ENCODE measurements at regions not wholly inside any gene's neighbourhood (a gene's known extent, or its start where the extent isn't known, plus 50 kb on each side); places are given as distances from the start of the nearest gene placed in this dataset.
"Not testable (repeated sequence)": the region's sequence is repeated elsewhere in the genome, so short reads cannot be mapped to it uniquely, and the experiment has no call there.

DNA sequence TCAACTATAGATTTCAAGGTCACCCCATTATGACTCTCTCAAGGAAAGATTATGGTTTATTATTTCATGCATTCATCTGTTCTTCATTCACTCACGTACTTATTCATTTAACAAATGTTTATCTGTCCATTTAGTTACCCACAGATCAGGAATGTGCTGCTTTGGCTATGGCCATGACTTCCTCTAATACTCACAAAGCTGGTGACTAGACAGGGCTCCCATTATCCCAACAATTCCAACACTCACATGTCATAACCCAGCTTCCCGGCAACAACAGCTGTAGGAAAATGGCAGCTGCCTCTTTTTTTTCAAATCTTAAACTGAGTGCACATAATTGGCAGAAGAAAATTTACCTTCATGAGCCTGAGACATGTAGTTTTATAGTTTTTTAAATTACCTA lies 190.8 kb upstream of the CCDC196 start:
- no peak for DNase-seq

DNA sequence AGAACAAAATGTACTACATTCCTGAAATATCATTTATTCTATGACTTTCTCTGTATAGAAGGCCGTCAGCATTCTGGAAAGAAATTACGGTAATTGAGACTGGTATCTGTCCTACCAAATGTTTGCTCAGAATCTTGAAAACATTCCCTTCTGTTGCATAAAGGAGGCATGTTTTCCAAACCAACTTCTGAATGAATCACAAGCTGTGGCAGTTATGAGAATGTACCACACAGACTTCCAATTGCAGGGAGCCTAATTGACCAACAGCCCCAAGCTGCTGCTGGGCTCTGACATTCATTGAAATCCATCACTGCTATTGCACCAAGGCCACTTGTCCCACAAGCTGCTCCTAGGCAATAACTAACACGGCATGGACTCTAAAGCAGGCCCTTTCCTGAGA lies 185.3 kb upstream of the CCDC196 start:
- no peak for DNase-seq

DNA sequence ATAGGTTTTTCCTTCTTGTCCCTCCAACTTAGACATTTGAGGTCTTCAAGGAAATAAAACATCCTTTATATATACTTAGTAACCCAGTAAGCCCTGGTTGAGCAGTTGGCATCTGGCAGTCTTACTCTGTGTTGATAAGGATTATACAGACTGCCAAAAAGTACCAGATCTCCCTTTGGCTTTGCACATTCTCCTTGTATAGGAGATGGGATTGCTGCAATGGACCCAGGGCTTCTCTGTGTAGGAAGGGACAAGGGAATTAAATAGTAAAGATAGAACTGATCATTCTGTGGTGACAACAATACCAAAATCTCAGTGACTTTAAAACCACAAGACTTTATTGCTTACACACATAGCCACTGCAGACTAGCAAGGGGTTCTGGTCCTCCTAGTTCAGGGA lies 180.1 kb upstream of the CCDC196 start:
- DNase-seq, result no peak

DNA sequence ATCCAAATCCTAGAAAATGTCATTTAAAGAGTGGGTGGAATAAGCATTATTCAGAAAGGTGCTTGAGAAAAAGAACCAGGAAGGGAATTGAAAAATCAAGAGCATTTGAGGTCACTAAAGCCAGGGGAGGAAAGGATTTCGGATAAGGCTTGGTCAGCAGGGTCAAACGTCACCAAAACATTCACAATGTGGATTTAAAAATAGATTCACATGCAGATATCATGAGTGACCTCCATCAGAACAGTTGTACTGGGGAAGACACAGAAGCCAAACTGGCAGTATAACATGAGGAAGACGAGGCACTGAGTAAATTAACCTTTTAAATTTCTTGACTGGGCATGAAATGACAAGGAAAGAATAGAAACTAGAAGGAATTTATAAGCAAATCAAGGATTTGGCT lies 175.1 kb upstream of the CCDC196 start:
- DNase-seq, result no peak

DNA sequence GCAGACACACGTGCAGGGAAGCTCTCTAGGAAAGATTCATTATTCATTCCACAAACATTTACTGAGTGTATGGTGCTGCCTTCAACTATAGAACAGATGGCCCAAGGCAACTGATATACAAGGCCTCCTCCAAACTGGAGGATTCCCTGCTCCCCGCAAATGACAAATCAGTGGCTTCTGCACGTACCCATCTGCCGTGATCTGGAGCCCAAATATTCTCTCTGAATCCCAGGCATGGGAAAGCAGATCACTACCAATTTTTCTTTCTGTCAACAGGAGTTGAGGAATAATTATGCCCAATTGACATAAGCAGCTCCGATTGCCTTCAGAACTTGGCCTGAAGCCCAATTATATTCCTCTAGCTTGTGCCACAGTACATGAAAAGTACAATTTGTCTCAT lies 174.2 kb upstream of the CCDC196 start:
- no peak for DNase-seq

DNA sequence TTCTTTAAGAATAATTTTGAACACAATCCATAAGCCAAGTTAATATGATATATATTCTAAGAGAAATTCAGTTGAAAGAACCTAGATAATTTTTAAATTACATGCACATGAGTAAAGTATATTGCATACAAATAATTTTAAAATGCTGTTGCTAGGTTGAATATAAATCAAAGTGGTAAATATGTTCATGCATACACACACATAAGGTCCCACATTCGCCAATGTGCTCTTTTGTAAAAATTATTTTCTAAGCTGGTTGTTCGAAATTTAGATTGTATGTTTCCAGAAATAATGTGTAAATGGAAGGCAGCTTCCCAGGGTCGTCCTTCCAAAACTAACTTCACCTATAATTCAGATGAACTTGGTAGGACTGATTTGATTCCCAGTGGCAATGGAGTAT lies 173.7 kb upstream of the CCDC196 start:
- DNase-seq, result no peak

DNA sequence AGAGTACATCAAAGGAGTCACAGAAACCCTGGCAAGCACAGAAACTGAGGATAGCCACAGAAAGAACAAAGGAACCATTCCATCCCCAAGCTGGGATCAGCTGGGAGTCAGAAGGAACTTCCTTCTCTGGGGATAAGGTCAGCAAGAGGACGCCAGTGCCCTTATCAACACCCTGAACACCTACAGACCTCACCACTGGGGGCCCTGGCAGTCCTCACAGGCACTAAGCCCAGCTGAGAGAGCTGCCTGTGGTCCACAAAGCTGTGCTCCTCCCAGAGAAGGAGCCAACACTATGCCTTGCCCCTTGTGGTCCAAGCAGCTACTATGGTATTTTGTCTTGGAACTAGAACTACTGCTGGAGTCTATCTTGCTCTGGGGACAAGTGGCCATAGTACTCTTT lies 171.1 kb upstream of the CCDC196 start:
- DNase-seq, result no peak

DNA sequence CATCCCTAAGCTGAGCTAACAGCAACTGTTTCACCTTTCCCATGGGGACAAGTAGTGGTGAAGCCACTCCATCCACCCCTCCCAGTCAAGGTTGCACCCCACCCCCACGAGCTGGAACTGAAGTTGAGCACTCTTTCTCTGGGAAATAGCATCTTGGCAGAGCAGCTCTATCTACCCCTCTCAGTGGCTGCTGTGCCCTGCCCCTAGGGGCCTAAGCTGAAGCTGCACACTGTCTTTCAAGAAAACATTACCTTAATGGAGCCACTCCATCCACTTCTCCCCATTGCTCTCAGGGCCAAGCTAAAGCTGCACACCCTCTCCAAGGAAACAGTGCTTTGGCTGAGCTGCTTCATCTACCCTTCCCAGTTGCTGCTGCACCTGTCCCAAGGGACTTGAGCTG lies 170.6 kb upstream of the CCDC196 start:
- DNase-seq, result no peak

DNA sequence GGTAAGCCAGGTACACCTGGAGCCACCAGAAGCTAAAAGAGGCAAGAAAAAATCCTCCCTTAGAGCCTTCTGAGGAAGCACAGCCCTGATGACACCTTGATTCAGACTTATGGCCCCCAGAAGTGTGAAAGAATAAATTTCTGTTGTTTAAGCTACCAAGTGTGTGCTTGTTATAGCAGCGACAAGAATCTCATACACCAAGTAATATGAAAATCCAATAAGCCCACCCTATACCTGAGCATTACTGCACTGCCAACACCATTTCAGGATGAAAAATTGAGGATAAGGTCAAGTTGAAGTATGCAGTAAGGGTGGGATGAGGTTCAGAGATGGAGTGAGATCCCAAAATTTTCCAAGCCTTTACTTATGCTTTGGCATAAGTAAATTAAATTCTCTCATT lies 163.6 kb upstream of the CCDC196 start:
- no peak for DNase-seq

DNA sequence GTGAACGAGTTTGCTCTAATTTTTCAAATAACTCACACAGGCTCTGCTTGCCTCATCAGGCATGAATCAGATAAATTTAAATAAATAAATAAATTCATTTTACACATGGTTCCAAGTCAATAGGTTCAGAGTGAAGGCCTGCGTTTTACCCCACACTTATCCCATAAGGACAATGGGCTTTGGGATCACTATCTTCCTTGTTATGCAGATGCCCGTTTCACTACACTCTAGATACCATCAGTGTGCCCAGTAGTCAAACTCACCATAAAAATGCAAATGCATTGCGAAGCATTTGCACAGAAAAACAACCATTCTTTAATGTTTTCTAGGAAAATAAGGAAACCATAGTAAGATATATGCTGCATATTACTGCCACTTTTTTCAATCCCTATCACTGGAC lies 155.9 kb upstream of the CCDC196 start:
- DNase-seq, result no peak

DNA sequence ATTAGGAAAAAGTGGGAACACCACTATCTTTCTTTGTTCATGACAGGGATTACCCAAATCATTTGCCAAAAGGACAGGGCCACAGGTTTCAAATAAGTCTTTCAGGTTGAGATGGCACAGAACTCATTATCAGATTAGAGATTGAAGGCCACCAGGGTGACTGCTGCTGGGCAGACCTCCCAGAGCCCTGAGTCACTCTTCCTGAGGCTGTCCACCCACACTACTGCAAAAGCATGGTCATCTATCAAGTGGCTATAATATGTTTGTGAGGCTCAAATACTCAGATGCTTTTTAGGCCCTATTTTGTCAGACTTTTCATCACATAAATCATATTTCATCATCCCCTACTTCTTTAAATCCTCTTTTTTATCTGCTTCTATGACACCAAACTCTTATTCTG lies 155.3 kb upstream of the CCDC196 start:
- DNase-seq, result no peak

DNA sequence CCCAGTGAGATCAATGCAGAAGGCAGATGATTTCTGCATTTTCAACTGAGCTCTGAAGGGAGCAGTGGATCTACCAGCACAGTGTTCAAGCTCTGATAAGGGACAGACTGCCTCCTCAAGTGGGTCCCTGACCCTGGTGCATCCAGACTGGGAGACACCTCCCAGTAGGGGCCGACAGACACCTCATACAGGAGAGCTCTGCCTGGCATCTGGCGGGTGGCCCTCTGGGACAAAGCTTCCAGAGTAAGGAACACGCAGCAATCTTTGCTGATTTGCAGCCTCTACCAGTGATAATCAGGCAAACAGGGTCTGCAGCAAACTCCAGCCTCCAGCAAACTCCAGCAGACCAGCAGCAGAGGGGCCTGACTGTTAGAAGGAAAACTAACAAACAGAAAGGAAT lies 152.9 kb upstream of the CCDC196 start:
- not testable (repeated sequence) for DNase-seq

DNA sequence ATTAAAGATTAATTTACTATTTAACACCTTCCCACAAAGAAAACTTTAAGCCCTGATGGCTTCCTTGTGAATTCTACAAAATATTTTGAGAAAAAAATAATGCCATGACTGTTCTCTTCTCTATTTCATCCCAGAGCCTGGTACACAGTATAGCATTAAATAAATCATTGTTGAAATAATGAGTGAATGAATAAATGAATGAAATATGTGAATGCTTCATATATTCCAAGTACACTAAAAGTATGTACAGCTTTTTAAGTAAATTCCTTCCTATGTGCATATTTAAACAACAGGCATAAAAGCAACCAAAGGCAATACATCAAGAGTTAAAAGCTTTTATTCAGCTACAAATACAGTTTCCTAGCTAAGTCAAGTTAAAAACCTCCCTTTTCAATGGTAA lies 144.9 kb upstream of the CCDC196 start:
- no peak for DNase-seq

DNA sequence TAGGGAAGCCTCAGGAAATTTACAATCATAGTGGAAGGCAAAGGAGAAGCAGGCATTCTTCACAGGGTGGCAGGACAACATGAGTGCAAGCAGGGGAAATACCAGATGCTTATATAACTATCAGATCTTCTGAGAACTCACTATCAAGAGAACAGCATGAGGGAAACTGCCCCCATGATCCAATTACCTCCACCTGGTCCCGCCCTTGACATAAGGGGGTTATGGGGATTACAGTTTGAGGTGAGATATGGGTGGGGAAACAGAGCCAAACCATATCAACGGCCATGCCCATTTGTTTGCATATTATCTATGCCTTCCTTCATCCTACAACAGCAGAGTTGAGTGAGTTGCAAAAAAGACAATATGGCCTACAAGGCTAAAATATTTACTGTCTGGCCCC lies 140.2 kb upstream of the CCDC196 start:
- DNase-seq, result no peak

DNA sequence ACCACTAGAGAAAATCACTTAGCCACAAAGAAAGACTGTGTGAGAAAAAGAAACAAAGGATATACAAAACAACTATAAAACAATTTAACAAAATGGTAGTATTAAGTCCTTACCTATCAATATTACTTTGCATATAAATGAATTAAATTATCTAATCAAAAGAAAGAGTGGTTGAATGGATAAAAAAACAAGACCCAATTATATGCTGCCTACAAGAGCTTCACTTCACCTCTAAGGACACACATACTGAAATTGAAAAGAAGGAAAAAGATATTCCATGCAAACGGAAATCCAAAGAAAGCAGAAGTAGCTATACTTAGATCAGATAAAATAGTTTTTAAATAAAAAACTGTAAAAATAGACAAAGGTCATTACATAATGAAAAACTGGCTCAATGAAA lies 134.9 kb upstream of the CCDC196 start:
- DNase-seq, result no peak

DNA sequence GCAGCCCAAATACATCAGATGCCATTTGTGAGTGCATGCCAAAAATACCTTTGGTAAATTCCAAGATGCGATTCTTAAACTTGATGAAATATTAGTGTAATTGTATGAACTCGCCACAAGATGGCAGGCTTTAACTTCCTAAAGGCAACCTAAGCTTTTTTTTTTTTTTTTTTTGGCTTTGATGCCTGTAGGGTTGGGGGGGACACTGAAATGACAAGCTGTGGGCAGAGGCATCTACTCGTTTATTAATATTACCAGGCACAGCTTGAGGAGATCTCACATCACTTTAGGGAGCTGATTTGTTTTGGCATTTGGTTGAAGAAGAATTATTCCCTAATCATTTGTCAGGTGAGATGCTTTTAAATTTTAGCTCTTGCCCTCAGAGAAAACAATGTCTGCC lies 126.7 kb upstream of the CCDC196 start:
- DNase-seq, result no peak

DNA sequence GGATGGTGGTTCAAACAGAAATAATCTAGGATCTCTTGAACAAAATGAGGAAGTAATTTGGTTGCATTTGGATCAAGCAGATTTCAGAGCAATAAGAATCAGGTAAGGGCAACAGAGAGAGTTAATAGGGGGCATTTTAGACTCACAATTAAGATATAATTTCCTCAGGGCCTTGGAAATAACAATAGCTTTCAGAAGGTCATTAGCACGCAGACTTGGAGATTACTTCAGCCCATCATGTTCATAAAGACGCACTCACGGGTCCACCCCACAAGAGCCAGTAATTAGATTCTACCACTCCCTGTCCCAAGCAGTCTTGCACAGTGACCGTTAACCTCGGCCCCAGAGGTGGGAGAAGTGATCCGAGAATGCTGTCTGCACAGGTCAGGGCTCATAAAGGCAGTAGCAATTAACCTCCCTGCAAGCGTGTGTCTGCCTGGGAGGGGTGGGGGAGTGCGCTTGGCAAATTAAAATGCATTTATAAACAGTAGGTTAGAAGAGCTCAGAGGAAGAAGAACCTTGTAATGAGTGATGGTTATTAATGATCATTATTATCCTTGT lies 125.7 kb upstream of the CCDC196 start:
- DNase-seq, result no peak

DNA sequence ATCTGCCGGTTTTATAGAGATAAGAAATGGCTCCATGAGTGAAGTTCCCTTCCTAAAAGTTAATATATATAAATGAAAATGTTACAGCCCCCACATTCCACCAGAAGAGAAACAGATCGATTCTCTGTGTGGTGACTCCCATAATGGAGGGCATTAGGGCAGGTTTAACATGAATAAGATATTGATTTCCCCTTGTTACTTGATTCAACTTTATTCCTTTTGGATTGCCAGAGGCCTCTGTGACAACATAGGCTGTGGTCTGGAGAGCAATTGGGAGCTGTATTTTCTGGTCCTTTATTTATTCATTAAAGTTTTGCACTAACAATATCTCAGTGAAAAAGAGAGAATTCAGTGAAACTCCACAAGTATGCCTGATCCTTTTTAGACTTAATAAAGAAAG lies 125.2 kb upstream of the CCDC196 start:
- no peak for DNase-seq

DNA sequence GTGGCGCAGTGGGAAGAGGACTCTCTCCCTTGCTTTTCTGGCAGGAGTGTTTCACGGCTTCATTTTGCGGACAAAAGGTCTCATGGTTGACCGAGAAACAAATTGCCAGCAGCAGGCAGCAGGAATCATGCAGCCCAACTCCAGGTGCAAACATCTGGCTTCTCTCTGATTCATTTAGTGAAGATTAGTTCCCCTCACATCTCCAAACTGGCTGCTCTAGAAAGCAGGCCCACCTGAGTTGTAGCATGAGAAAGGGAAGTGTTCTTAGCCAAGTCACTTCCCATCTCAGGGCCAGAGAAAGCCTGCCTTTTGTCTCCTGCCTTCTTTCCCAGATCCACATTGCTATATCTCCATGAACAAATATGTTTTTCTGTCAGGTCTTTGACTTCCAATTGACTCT lies 120.8 kb upstream of the CCDC196 start:
- DNase-seq, result no peak

DNA sequence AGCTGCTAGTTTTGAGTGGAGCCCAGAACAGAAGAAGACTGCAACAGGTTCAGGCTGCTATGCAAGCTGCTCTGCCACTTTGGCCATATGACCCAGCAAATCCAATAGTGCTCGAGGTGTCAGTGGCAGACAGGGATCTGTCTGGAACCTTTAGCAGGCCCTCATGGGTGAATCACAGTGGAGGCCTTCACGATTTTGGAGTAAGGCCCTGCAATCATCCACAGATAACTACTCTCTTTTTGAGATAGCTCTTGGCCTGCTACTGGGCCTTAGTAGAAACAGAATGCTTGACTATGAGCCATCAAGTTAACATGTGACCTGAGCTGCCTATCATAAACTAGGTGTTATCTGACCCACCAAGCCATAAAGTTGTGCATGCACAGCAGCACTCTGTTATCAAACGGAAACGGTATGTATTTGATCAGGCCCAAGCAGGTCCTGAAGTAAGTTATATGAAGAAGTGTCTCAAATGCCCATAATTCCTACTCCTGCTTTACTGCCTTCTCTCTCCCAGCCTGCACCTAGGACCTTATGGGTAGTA lies 116.9 kb upstream of the CCDC196 start:
- DNase-seq, result no peak

DNA sequence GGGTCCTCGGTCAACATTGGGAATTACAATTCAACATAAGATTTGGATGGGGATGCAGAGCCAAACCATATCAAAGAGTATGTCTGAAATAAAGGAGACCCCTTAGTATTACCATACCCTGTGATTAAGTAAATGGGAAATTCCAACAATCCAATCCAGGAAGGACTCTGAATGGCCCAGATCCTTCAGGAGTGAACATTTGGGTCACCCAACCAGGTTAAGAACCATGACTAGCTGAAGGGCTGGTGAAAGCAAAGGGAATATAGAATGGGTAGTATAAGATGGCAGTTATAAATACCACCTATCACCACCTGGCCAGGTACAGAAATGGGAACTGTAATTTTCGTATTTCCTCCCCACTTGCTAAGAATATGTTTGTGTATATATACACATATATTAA lies 114.4 kb upstream of the CCDC196 start:
- no peak for DNase-seq

DNA sequence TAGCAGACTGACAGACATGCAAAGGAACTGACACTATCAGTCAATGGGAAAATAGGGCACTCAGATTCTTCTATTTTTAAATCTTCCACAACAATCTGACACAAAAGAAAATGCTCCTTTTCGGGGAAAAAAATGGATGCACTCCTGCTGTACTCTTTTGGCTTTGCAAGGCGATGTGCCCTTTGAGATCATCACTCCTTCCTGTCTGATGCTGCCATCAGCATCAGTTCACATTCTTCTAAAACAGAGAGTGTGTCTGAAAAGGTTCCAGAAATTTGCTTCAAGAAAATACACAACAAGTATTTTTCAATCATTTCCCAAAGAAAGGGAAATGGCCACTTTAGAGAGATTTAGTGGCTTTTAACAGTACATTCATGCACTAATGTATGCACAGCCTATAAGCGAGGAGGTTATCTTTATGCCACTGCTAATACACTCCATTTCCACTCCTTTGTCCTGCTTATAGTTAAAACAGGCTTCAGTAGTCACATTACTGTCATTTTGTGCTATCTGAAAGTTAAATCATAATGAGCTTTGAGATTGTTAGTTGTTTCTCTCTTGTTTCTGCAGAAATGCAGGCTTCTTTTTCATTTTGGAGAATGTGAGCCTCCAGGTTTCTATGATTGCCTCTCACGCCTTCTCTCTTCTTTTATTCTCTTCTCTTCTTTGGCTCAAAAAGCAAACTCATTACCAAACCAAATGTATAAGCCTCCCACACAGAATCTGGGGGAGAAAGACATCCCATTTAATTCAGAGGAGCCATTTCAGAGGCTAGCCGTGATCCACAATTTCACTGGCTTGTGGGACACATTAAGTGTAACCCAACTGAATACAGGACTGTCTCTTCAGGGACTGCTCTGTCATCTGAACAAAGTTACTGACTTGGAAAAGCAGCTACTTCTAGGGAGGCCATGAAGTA lies 110.9 kb upstream of the CCDC196 start:
- no peak for DNase-seq

DNA sequence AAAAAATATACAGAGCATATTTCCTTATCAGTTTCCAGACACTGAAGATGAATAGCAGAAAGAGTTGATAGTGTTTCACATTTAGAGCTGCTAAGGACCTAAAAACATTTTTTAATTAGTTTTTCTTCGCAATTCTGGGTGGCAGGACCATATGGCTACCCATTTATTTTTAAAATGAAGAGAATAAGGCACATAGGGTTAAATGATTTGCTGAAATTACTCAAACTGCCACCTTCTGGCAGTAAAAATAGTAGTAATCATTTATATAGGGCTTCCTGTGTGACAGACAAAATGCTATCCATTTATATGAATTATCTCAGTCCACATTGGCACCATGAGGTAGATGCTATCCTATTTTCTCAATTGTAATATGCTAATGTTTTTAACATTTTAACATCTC lies 108.6 kb upstream of the CCDC196 start:
- no peak for DNase-seq

DNA sequence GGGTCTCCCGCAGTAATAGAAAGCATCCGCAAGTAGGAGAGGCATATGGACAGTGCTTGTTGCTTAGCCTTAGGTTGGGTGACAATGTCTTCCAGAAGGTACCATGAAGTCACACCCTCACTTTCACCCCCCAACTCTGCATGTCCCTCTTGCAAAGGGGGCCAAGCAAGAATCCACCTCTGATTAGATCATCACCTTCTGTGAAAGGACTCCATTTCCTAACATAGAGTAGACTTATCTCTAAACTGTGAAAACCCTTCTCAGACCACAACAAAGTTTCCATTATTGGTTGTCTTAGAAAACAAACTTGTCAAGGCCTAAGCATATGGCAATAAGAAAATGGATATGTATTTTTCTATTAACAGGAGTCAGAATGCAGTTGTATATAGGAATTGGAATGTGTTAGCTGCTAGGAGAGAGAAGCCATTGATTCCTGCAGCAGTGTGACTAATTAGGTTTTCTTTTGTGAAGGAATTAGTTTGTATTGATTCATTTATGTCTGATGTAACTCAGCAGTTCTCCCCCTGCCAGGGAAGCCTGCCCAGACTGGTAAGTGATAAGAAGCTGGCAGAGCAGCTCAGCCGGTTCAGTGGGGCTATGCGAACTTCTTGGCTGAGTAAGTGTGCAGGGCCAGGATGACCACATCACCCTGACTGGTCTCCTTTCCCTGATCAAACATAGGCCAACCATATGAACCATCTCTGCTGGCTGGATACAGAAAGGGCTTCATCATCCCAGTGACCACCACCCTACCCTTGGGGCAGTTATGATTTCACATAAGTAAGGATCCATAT lies 107.3 kb upstream of the CCDC196 start:
- no peak for DNase-seq

Data from activated gamma-delta T cell (primary cell).